ENCODE measurements at regions not wholly inside any gene's neighbourhood (a gene's known extent, or its start where the extent isn't known, plus 50 kb on each side); places are given as distances from the start of the nearest gene placed in this dataset.

DNA sequence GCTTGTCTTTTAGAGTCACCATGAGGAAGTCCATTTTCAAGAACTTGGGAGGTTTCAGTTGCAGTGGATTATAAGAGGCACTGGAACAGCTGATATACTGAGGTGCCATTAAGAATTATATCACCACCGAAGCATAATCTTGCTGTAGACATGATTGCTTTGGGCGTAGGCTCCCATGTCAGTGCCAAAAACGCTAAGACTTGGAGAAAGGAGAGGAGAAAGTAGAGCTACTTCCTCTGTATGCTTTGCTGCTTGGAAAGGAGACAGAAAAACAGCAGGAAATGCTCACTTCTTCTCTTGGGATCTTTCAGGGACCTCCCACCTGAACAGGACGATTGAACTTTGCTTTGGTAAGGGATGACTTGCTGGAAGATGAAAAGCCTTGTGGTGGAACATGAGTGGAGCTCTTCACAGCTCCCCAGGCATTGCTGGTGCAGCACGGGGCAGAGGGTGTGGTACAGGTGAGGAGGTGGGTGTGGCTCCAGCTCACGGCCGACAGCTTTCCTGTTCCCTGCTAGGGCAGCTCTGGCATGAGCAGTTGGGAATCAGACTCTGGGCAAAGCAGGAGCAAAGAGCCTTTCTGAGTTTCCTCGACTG, 190.4 kb upstream of the JAG1 start:
- no peaks in the 10 kb centered on the region for H4K20me1 ChIP-seq (ENCODE audit: insufficient read depth)
- H3K9me2 ChIP-seq (ENCODE audit: insufficient read depth, low read length): no peaks in the 10 kb centered on the region
- H3K27ac ChIP-seq (ENCODE audit: low read length): no peak overlapping the region
- no peak for TF ChIP-seq TAF1 (IDR thresholded peaks at IDR 0.05; ENCODE audit: low read depth)
- TF ChIP-seq, protein P1, sequence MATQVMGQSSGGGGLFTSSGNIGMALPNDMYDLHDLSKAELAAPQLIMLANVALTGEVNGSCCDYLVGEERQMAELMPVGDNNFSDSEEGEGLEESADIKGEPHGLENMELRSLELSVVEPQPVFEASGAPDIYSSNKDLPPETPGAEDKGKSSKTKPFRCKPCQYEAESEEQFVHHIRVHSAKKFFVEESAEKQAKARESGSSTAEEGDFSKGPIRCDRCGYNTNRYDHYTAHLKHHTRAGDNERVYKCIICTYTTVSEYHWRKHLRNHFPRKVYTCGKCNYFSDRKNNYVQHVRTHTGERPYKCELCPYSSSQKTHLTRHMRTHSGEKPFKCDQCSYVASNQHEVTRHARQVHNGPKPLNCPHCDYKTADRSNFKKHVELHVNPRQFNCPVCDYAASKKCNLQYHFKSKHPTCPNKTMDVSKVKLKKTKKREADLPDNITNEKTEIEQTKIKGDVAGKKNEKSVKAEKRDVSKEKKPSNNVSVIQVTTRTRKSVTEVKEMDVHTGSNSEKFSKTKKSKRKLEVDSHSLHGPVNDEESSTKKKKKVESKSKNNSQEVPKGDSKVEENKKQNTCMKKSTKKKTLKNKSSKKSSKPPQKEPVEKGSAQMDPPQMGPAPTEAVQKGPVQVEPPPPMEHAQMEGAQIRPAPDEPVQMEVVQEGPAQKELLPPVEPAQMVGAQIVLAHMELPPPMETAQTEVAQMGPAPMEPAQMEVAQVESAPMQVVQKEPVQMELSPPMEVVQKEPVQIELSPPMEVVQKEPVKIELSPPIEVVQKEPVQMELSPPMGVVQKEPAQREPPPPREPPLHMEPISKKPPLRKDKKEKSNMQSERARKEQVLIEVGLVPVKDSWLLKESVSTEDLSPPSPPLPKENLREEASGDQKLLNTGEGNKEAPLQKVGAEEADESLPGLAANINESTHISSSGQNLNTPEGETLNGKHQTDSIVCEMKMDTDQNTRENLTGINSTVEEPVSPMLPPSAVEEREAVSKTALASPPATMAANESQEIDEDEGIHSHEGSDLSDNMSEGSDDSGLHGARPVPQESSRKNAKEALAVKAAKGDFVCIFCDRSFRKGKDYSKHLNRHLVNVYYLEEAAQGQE (IDR thresholded peaks at IDR 0.05; ENCODE audit: borderline replicate concordance): no peak
- no peak for TF ChIP-seq EZH2 (IDR thresholded peaks at IDR 0.05; ENCODE audit: borderline replicate concordance, insufficient read depth, low read length, poor library complexity, severe bottlenecking)
- no peak for TF ChIP-seq EP300 (conservative IDR thresholded peaks at IDR 0.05; ENCODE audit: poor library complexity, severe bottlenecking)
- TF ChIP-seq MXI1 (conservative IDR thresholded peaks at IDR 0.05; ENCODE audit: poor library complexity, severe bottlenecking): no peak
- TF ChIP-seq, protein P2, sequence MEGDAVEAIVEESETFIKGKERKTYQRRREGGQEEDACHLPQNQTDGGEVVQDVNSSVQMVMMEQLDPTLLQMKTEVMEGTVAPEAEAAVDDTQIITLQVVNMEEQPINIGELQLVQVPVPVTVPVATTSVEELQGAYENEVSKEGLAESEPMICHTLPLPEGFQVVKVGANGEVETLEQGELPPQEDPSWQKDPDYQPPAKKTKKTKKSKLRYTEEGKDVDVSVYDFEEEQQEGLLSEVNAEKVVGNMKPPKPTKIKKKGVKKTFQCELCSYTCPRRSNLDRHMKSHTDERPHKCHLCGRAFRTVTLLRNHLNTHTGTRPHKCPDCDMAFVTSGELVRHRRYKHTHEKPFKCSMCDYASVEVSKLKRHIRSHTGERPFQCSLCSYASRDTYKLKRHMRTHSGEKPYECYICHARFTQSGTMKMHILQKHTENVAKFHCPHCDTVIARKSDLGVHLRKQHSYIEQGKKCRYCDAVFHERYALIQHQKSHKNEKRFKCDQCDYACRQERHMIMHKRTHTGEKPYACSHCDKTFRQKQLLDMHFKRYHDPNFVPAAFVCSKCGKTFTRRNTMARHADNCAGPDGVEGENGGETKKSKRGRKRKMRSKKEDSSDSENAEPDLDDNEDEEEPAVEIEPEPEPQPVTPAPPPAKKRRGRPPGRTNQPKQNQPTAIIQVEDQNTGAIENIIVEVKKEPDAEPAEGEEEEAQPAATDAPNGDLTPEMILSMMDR (IDR thresholded peaks at IDR 0.05; ENCODE audit: poor library complexity, severe bottlenecking): no peak
- no peak for TF ChIP-seq SMC3 (conservative IDR thresholded peaks at IDR 0.05; ENCODE audit: poor library complexity)
- TF ChIP-seq RAD21 (conservative IDR thresholded peaks at IDR 0.05): no peak
- no peaks in the 10 kb centered on the region for H3K9me3 ChIP-seq (ENCODE audit: low read length)
- no peak overlapping the region for H2AFZ ChIP-seq (ENCODE audit: low read depth, low read length)
- no peak overlapping the region for H3K4me2 ChIP-seq (ENCODE audit: low read length)
- H3K9ac ChIP-seq (ENCODE audit: low read length): no peak overlapping the region
- H3K27me3 ChIP-seq (ENCODE audit: insufficient read depth, low read depth, low read length): no peaks in the 10 kb centered on the region
- no peaks in the 10 kb centered on the region for H3K79me2 ChIP-seq (replicated peaks; ENCODE audit: insufficient read depth, low read length)
- no peaks in the 10 kb centered on the region for H3K36me3 ChIP-seq (ENCODE audit: insufficient read depth, low read length)
- H3F3A ChIP-seq (ENCODE audit: insufficient read depth, low read length, poor library complexity, severe bottlenecking): no peaks in the 10 kb centered on the region
- H3K4me3 ChIP-seq (ENCODE audit: low read length): no peak overlapping the region

DNA sequence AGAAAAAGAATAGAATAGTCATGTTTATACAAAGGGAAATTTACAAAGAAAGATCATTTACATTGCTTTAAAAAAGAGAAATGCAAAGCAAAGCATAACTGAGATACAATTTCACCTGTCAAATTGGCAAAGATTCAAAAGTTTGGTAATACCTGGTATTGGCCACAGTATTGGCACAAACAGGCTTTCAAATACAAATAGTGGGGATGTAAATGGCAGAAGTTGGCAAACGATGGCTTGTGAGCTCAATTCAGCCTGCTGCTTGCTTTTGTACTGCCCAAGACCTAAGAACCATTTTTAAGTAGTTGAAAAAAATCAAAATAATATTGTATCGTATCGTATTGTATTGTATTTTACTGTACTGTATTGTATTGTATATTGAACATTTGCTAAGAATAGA, 194.5 kb upstream of the JAG1 start:
- H2AFZ ChIP-seq (ENCODE audit: low read depth, low read length): no peak overlapping the region
- H3K9ac ChIP-seq (ENCODE audit: low read length): no peak overlapping the region
- no peak overlapping the region for H3K4me3 ChIP-seq (ENCODE audit: low read length)
- no peaks in the 10 kb centered on the region for H3K9me3 ChIP-seq (ENCODE audit: low read length)
- no peaks in the 10 kb centered on the region for H3K27me3 ChIP-seq (ENCODE audit: insufficient read depth, low read depth, low read length)
- H4K20me1 ChIP-seq (ENCODE audit: insufficient read depth): no peaks in the 10 kb centered on the region
- H3F3A ChIP-seq (ENCODE audit: insufficient read depth, low read length, poor library complexity, severe bottlenecking): no peaks in the 10 kb centered on the region
- H3K36me3 ChIP-seq (ENCODE audit: insufficient read depth, low read length): no peaks in the 10 kb centered on the region
- H3K27ac ChIP-seq (ENCODE audit: low read length): no peak overlapping the region
- H3K4me2 ChIP-seq (ENCODE audit: low read length): no peak overlapping the region
- H3K9me2 ChIP-seq (ENCODE audit: insufficient read depth, low read length): no peaks in the 10 kb centered on the region
- H3K79me2 ChIP-seq (replicated peaks; ENCODE audit: insufficient read depth, low read length): no peaks in the 10 kb centered on the region
- TF ChIP-seq SMC3 (conservative IDR thresholded peaks at IDR 0.05; ENCODE audit: poor library complexity): no peak
- no peak for TF ChIP-seq EP300 (conservative IDR thresholded peaks at IDR 0.05; ENCODE audit: poor library complexity, severe bottlenecking)
- no peak for TF ChIP-seq POLR2AphosphoS5 (IDR thresholded peaks at IDR 0.05)
- TF ChIP-seq MXI1 (conservative IDR thresholded peaks at IDR 0.05; ENCODE audit: poor library complexity, severe bottlenecking): no peak

Data from neural cell (in vitro differentiated cells).